Superior temporal gyrus (tissue), 1 donor: ENCODE measurements at regions not wholly inside any gene's neighbourhood (a gene's known extent, or its start where the extent isn't known, plus 50 kb on each side); places are given as distances from the start of the nearest gene placed in this dataset.
"Not testable (repeated sequence)": the region's sequence is repeated elsewhere in the genome, so short reads cannot be mapped to it uniquely, and the experiment has no call there.

Source experiments
- DNase-seq: peaks from one replicate; pipeline ENCODE4 v3.0.0-alpha.2; 2016; ENCODE audit errors: extremely low spot score

DNA sequence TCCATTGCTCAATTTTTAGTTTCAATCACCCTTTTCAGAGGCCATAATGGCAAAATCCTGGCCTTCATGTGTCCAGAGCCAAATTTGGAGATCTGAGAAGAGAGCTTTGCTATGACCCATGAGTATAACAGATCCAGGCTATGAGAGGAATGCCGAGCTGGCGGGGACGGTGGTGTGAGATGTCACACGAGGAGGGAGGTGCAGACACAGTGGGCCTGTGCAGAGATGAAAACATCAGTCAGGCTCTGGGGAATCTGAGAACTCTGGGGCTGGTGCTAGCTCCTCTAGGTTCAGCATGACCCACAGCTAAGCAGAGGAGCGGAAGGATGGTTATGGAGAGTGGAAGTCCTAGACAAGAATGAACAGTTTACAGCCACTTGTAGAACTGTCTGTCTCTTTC lies 398.3 kb upstream of the ATP10A start:
- no peak for DNase-seq

DNA sequence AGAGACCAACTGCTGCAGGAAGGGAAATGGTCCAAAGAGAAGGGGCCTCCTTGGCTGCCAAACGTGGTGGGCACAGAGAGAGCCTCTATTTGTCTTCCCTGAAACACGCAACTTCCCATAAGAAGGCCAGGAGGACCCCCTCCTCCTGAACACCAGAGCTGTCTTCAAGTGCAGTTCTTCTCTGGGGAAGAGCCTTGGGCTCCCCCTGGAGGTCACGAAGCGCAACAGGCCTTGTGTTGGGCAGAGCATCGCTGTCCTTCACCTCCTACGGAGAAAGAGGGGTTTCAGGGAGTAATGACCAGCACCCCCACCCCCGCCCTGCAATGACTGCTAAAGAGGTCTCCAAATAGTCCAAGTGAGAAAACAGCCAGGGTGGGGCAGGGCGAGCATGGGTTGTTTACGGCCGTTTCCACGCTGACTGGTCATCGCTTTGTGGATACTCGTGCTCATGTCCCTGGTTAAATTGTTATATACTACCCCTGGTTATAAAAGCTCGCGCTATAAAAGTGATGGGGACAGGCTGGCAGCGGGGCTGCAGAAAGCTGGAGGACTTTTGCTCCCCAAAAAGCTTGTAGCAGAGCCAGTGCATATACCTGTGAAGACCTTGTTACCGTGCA lies 397.5 kb upstream of the ATP10A start:
- DNase-seq, result peak; percentile 48

DNA sequence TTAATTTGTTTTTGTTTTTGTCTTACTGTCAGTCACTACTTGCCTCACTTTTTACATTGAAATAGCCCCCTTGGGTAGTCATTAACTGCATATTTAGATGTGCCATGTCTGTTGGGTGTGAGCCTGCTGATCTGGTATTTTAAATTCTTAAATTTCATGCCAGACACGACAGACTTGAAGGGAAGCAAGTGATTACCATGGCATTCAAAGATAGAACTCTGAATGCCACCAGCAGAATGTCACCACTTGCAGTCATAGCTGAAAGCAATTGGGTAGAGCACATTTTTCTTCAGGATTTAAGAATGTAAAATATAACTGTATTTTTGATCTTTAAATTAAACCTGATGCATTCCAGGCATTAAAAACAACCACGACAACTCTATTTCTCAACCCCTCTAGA lies 396.5 kb upstream of the ATP10A start:
- no peak for DNase-seq

DNA sequence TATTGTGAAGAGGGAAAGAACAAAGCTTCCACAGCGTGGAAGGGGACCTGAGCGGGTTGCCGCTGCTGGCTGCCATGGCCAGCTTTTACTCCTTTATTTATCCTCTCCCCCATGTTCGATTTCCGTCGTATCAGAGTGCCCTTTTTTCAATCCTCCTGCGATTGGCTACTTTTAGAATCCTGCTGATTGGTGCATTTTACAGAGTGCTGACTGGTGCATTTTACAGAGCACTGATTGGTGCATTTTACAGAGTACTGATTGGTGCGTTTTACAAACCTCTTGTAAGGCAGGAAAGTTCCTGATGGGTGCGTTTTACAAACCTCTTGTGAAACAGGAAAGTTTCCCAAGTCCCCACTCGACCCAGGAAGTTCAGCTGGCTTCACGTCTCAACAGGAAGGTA lies 381.7 kb upstream of the ATP10A start:
- DNase-seq, result not testable (repeated sequence)

DNA sequence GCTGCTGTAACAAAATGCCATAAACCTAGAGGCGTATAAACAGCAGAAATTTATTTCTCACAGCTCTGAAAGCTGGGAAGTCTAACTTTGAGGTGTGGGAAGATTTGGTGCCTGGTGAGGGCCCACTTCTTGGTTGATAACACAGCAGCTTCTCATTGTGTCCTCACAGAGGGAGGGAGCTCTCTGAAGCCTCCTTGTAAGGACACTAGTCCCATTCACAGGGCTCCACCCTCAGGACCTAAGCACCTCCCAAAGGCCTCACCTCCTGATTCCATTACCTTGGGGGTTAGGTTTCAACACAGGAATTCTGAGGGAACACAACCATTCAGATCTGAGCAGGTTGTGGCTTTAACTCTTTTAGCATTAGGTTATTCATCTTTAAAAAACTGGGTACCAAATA lies 380.3 kb upstream of the ATP10A start:
- DNase-seq, result no peak

DNA sequence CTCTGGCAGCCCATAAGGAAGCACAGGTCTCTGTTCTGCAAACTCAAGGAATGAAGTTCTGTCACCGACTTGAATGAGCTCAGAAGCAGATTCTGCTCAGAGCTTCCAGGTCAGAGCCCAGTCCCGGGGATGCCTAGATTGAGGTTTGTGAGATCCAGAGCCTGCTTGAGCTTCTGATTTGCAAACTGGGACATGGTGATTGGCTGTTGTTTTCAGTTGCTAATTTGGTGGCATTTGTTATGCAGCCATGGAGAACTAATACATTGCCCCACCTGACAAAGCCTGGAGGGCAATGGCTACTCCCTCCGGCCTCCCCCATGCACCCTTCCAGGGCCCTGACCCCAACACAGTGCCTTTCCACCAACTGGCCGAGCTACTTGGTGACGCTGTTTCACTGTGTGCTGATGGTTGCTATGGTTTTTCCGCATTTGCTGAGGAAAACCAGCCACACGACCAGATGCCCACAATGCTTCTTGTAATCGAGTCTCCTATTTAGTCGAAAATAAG lies 379.5 kb upstream of the ATP10A start:
- DNase-seq, result no peak

DNA sequence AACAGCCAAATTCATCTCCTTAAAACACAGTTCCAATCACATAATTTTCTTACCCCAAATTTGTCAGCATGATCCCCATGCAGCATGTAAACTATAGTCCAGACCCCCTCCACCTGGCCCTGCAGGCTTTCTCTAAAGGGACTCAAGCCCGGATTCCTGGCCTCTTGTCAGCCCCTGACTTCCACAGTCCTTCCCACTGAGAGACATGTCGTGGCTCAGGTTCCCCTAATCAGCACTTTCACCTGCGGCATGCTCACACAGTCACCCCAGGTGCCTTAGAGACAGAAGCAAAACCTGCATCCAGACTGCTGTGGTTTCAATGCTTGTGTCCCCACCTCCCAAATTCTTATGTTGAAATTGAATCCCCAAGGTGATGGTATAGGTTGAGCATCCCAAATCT lies 372.7 kb upstream of the ATP10A start:
- no peak for DNase-seq

DNA sequence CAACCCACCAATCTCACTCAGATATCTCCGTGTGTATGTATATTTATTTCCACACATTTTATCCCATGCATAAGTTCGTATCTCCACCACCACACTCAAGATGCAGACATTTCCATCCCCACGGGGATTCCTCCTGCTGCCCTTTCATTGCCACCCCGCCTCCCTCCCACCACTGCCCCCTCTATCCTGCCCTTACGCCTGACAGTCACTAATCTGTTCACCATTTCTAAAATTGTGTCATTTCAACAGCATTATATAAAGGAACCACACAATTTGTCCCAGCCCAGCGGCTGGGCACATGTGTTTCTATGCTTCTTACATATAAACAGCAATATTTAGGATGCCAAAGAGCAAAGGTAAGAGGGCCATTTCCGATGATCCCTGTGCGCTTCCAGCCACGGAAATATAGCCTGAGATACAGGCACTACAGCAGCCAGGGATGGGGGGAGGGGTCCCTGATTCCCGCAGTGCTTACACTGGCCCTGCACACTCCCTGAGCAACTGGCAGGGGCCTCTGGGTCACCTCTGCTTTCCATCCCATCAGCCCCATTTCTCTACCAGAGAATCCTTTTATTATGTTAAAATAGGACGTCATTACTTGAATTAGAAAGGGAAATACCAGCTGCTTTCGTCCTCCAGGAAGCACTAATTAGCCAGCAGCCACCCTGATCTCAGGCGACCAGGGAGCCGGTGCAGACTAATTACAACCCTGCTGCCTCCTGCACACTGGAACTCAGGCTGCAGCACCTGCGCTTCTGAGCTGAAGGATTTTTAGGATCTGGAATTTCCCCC lies 372.0 kb upstream of the ATP10A start:
- DNase-seq, result no peak

DNA sequence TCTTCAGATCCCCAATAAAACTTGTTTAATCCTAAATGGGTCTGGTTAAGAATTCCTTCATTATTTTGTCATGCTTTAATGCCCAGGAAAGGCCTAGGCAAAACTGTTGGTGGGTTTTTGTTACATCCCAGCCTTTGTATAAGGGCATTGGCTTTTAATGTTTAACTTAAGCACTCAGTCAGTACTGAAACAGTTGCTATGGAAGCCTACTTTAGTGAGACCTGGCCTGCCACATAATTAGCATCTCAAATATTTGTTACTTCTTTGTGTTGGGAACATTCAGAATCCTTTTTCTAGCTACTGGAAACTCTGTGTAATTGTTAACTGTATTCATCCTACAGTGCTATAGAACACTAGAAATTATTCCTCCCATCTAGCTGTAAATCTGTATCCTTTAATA lies 369.6 kb upstream of the ATP10A start:
- no peak for DNase-seq

DNA sequence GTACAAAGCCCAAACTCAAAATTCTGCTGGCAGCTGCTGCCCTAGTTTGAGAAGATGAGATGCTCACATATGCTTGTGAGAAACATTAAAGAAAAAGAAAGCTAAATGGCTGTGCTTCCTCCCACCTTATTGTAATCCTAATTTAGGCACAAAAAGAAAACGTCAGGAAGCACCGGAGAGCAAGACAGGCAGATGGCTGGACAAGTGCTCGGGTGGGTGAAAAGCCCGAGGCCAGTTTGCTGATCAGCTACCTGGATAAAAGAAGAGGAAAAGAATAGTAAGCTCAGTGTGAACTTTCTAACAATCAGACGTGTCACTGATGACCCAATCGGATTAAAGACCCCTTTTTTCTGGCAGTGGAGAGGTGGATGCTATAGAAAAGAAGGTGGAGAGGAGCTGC lies 368.0 kb upstream of the ATP10A start:
- DNase-seq, result peak; percentile 35

DNA sequence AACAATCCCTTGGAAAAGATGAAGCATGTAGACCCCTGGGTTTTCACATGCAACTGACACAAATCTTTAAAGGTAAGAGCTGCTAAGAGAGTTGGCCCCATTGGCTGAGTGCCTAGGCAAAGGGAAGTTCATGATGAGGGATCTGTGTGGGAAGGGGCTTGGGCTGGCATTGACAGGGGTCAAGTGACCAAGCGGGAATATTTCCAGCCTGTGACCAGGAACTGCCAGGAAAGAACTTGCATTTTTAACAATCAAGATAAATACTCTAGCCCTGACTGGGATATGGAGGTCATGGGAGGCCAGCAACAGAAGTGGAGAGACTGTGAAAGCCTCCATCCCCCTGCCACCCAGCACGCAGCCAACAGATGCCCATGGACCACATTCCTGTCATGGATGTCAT lies 361.1 kb upstream of the ATP10A start:
- DNase-seq, result no peak

DNA sequence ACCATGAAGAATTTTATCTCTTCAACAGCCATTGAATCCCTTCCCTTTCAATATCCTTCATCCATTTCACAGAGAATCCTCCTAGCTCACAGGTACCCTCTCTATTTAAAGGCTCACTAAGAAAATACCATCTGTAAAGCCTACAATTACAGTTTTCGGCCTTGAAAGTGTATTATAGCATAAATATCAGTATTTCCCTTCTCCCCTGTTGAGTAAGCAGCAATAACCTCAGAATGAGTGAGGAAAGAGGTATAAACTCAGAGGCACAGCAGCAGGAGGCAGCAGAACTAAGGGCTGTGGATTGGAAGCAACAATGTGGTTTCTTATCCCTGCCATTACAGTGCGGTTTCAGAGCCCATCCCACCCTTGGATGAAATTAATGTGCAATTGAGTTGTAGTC lies 360.6 kb upstream of the ATP10A start:
- no peak for DNase-seq

DNA sequence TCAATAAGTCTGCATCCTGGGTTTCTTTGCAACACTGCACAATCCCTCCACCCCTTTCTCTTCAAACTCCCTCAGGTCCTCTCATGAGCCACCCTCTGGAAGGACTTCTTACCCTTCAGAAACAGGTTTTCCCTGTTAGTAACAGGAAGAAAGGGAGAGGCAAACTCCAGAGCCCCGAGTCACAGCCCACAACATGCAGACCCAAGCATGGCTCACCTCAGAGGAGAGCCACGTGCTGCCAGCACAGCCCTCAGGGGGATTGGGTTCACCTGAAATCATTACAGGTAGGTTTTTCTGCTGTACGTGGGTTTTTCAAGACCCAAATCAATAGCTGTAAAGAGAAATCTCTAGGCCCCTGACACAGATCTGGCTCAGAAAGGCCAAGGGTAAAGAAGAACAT lies 359.7 kb upstream of the ATP10A start:
- DNase-seq, result no peak

DNA sequence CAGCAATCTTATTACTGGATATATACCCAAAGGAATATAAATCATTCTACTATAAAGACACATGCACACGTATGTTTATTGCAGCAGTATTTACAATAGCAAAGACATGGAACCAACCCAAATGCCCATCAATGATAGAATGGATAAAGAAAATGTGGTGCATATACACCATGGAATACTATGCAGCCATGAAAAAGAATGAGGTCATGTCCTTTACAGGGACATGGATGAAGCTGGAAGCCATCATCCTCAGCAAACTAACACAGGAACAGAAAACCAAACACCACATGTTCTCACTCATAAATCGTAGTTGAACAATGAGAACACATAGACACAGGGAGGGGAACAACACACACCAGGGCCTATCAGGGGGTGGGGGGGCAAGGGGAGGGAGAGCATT lies 353.9 kb upstream of the ATP10A start:
- DNase-seq, result not testable (repeated sequence)

DNA sequence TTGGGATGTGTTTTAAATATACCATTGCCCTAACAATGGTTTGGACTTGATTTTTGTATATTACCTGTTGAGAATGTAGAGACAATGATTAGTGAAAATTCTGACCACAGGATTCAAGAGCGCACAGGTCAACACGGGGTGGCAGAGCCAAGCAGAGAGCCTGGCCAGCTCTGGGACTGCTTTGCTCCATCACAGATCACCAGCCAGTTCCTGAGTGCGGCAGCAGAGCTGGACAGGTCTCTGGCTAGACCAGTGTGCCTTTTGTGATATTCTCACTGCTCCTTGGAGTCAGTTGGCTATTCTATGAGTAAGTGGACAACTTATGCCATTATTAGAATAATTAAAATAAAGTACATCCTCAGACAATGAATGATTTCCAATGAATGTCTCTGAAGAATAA lies 351.2 kb upstream of the ATP10A start:
- DNase-seq, result no peak

DNA sequence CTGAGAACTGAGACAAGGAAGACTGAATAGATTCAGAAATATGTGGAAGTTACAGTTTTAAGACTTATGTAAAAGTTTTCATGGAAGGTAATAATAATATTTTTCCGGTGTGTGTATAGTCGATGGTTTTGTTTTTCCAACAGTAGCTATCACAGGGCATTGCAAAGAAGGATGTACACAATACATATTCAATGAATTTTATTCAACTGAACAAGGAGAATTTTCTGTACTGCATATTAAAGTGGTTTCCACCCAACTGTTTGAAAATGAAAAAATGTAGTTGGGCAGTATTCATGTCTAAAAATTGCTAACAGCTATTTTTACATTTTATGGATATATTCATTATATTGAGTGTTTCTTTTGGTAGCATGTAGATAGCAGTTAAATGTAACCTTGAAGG lies 350.3 kb upstream of the ATP10A start:
- DNase-seq, result no peak

DNA sequence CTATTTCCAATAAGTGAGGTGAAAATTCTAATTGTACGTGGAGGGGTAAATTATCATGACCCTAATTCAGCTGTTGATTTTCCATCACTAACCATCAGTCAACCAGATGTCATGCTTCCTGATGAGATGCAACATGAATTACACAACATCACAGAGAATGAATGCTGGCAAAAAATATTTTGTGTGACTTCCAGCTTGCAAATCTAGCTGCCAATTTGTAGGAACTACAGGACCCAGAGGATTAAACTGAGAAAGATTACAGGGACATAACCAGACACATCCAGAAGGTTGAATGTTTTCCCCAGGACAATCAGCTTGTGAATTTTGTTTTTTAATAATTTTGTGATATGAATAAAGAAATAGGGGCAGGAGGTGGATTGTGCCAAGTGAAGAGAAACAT lies 349.0 kb upstream of the ATP10A start:
- no peak for DNase-seq

DNA sequence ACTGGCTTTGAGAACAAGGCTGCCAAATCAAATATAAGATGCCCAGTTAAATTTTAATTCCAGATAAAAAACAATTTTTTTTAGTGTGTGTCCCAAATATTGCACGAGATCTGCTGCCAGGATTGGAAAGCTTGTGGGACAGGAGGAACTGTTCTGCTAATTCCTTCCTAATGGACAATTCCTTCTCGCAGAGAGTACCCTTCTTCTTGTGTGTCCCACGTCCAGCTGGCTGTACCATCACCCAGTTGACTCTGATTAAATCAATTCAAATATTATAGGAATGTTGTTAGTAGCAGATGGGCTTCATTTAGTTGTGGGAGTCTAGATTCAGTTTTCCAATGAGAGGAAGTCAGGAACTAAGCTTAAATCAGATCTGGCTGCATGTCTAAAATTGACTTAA lies 347.9 kb upstream of the ATP10A start:
- DNase-seq, result no peak

DNA sequence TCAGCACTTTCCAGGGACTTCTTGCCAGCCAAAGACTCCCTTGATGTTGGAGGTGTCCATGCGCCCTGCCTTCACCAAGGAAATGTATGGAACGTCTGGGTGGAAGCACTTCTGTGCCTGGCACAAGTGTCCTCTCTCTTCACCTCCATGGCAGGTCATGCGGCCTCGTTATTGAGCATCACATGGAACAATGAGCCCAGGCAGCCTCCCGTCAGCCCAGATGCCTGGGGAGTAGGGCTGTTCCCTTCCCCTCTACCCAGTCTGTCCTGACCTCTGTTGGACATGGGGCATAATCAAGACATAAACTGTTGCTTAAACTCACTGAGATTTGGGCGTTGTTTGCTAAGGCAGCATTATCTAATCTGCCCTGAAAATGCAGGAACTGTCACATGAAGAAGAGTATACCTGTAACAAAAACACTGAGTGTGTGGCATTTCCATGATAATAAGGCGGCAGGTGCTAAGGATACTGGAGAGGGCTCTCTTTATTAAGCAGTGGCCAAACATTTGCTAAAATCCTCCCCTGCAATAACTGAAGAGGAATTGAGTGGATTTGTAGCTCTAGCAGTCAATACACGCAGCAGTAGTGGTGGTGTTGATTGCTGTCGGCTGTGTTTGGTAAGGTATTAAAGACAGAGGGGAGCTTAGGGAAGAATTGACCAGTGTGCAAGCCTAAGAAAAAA lies 338.2 kb upstream of the ATP10A start:
- no peak for DNase-seq

DNA sequence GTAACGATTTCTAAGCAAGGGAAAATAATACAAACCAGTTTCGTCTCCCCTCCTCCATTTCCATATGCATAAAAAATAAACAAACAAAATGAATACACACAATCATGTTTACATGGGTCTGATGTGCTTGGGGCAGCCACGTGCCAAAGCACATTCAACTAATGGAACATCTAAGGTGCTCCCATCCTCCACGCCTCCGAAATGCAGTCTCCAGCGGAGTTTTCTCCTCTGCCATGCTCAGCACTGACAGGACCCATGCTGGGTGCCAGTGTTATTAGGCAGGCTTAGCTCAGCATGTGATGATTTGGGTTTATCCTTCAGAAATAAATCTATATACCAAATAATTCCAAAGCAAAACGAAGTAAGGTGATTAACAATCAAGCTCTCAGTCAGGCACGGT lies 337.3 kb upstream of the ATP10A start:
- DNase-seq, result no peak

DNA sequence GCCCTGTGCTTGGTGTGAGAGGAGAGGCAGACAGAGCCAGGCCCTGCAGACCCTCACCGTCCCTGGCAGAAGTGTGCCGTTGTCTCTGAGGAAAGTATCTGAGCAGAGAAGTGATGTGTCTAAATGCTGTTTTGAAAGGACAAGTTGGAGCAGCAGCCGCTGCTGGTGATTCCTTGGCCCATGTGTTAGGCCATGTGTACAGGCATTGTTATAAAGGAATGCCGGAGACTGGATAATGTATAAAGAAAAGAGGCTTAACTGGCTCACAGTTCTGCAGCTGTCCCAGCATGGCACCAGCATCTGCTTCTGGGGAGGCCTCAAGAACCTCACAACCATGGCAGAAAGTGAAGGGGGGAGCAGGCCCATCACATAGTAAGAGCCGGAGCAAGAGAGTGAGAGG lies 334.6 kb upstream of the ATP10A start:
- DNase-seq, result no peak

DNA sequence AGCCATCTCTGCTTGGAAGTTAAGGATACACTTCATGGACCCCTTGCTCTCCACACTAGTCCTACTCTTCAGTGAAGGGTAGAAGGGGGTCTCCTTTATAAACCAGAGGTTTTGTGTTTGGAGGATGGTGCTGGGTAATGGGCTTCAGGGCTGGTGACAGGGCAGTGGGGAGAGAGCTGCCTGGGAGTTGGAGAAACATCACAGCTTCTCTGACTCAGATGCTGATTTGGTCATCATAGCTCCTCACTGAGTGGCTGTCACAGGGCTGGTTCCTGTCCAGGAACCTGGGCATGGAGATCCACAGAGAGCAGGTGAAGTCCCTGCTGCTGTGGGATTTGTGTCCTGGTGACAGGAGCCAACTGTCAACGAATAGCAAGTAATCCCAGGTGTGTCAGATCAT lies 333.9 kb upstream of the ATP10A start:
- DNase-seq, result no peak

DNA sequence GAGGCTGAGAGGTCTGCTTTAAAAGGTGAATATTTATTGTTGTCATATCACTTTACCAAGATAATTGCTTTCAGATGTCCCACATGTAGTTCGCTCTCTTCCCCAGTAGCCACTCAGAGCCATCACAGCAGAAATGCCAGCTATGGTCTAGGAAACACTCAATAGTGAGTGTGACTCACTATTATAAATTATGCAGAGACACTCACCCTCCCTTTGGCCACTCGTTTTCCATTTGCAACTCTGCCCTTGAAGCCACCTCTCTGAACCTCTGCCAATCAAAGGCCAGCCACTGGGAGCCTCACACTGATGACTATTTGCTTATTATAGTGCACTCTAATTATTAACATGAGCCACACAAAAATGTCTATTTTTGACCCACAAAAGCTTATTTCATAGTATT lies 328.1 kb upstream of the ATP10A start:
- no peak for DNase-seq
